BE2C (cell line): ENCODE measurements at regions not wholly inside any gene's neighbourhood (a gene's known extent, or its start where the extent isn't known, plus 50 kb on each side); places are given as distances from the start of the nearest gene placed in this dataset.

Experiments used
- DNase-seq: peaks from one replicate; pipeline ENCODE4 v3.0.0-alpha.2; 2020
- H3K27me3 ChIP-seq: fragments of 250-450 bp; sonication (Bioruptor Pico); 2 replicates; pipeline ENCODE4 v1.5.1; 2020; ENCODE audit warnings: mild to moderate bottlenecking
- H3K36me3 ChIP-seq: fragments of 250-450 bp; sonication (Bioruptor Pico); 2 replicates; pipeline ENCODE4 v1.5.1; 2020; ENCODE audit warnings: mild to moderate bottlenecking
- H3K4me1 ChIP-seq: fragments of 250-450 bp; sonication (Bioruptor Pico); 2 replicates; pipeline ENCODE4 v1.5.1; 2020
- H3K4me3 ChIP-seq: 2 replicates; pipeline ENCODE4 v1.5.1; 2011; ENCODE audit warnings: low read depth, low read length
- H3K9me3 ChIP-seq: fragments of 250-450 bp; sonication (Bioruptor Pico); 2 replicates; pipeline ENCODE4 v1.5.1; 2020
- TF ChIP-seq, protein P1 (sequence below): IDR thresholded peaks from 2 replicates; pipeline ENCODE4 v1.5.1; 2012; ENCODE audit warnings: mild to moderate bottlenecking, low read depth, low read length

- Histone ChIP-seq H3K36me3 (no peaks in the 10 kb centered on the region), H3K4me3 (no peak overlapping the region), H3K4me1 (no peaks in the 10 kb centered on the region), H3K27me3 (no peaks in the 10 kb centered on the region), H3K9me3 (no peaks in the 10 kb centered on the region)
- DNase-seq, result no peak
- TF ChIP-seq, protein P1, sequence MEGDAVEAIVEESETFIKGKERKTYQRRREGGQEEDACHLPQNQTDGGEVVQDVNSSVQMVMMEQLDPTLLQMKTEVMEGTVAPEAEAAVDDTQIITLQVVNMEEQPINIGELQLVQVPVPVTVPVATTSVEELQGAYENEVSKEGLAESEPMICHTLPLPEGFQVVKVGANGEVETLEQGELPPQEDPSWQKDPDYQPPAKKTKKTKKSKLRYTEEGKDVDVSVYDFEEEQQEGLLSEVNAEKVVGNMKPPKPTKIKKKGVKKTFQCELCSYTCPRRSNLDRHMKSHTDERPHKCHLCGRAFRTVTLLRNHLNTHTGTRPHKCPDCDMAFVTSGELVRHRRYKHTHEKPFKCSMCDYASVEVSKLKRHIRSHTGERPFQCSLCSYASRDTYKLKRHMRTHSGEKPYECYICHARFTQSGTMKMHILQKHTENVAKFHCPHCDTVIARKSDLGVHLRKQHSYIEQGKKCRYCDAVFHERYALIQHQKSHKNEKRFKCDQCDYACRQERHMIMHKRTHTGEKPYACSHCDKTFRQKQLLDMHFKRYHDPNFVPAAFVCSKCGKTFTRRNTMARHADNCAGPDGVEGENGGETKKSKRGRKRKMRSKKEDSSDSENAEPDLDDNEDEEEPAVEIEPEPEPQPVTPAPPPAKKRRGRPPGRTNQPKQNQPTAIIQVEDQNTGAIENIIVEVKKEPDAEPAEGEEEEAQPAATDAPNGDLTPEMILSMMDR, result no peak
Observed at GRCh38 chr14:86613126-86613525, 1083.2 kb downstream of the FLRT2 start.

GRCh38 chr14:86604561-86604960 is 1074.6 kb downstream of the FLRT2 start:
- Histone ChIP-seq H3K27me3 (no peaks in the 10 kb centered on the region), H3K4me1 (no peaks in the 10 kb centered on the region), H3K36me3 (no peaks in the 10 kb centered on the region), H3K4me3 (no peak overlapping the region), H3K9me3 (no peaks in the 10 kb centered on the region)
- TF ChIP-seq, protein P1, result no peak
- DNase-seq, result no peak

DNA sequence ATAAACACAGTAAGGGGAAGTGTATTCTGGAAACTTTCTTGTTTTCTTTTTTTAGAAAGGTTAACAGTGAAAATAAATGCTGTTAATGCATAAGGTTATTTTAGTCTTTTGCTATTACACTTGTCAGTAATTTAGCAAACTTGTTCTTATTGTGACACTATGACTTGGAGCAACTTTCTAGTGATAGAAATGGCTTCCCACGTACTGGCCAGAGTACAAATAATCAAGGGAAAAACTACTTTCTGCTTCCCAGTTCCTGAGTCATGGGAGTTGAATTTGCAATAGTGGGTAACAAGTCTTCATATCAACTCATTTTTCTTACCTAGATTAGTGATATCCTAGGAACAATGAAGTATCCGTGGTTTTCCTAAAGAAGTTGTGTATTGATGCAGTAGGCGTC is 1072.3 kb downstream of the FLRT2 start:
- no peak overlapping the region for H3K4me3 ChIP-seq
- no peaks in the 10 kb centered on the region for H3K9me3 ChIP-seq
- TF ChIP-seq, protein P1, result no peak
- H3K4me1 ChIP-seq, result no peaks in the 10 kb centered on the region
- no peak for DNase-seq
- H3K36me3 ChIP-seq, result no peaks in the 10 kb centered on the region
- H3K27me3 ChIP-seq, result no peaks in the 10 kb centered on the region

- TF ChIP-seq, protein P1, result no peak
- no peaks in the 10 kb centered on the region for H3K4me1 ChIP-seq
- DNase-seq, result no peak
- H3K27me3 ChIP-seq, result no peaks in the 10 kb centered on the region
- H3K4me3 ChIP-seq, result no peak overlapping the region
- no peaks in the 10 kb centered on the region for H3K9me3 ChIP-seq
- H3K36me3 ChIP-seq, result no peaks in the 10 kb centered on the region
Observed at GRCh38 chr14:86601813-86602212, 1071.9 kb downstream of the FLRT2 start.

GRCh38 chr14:86597279-86597678 is 1067.3 kb downstream of the FLRT2 start:
- Histone ChIP-seq H3K4me3 (no peak overlapping the region), H3K36me3 (no peaks in the 10 kb centered on the region), H3K9me3 (no peaks in the 10 kb centered on the region), H3K27me3 (no peaks in the 10 kb centered on the region), H3K4me1 (no peaks in the 10 kb centered on the region)
- DNase-seq, result no peak
- TF ChIP-seq, protein P1, result no peak

GRCh38 chr14:86596024-86596423 is 1066.1 kb downstream of the FLRT2 start:
- no peaks in the 10 kb centered on the region for H3K27me3 ChIP-seq
- TF ChIP-seq, protein P1, result no peak
- H3K4me1 ChIP-seq, result no peaks in the 10 kb centered on the region
- H3K36me3 ChIP-seq, result no peaks in the 10 kb centered on the region
- no peaks in the 10 kb centered on the region for H3K9me3 ChIP-seq
- no peak for DNase-seq
- H3K4me3 ChIP-seq, result no peak overlapping the region
